HCT116 (cell line): ENCODE measurements at regions not wholly inside any gene's neighbourhood (a gene's known extent, or its start where the extent isn't known, plus 50 kb on each side); places are given as distances from the start of the nearest gene placed in this dataset.

Source experiments
- ATAC-seq: fragments of 200-7000 bp; cut with Tn5 transposase; 2 replicates; pipeline ENCODE4 v1.9.1; 2020; ENCODE audit warnings: mild to moderate bottlenecking, moderate library complexity
- BruUV-seq: library from RNA; stranded (reverse); fragments of 400-500 nt; replicated peaks from 2 replicates; lab custom pipeline; 2021; lab: Mats Ljungman, UMichigan
- CTCF ChIA-PET: fragments of 300-600 bp; sonication (Branson Sonifier 250); formaldehyde crosslinking; loops from one replicate; lab custom pipeline; 2021; ENCODE audit warnings: antibody characterized with exemption; lab: Charles Lee
- POLR2A ChIA-PET: fragments of 300-600, 350-600 bp; sonication (Branson Sonifier 250); formaldehyde crosslinking; loops from one replicate; lab custom pipeline; 2021; ENCODE audit warnings: antibody characterized with exemption; lab: Charles Lee
- RAD21 ChIA-PET, 2 experiments: fragments of 300-600 bp; sonication (Branson Sonifier 250); formaldehyde crosslinking; loops; one replicate each; lab custom pipeline; 2023; ENCODE audit warnings: low total read pairs in 2 of 2; ENCODE audit not compliant: uncharacterized antibody in 2 of 2, unreplicated experiment in 2 of 2, low non-redundant PET in 1 of 2; lab: Charles Lee
- DNase-seq: peaks from one replicate; pipeline ENCODE4 v3.0.0-alpha.2; 2010; ENCODE audit warnings: low read depth, low spot score
- H2AFZ ChIP-seq: fragments of 200-600 bp; shearing (Covaris generic), sonication (generic); 2 replicates; pipeline ENCODE4 v1.6.1; 2017; ENCODE audit warnings: low read depth, mixed run types, mixed read lengths, antibody characterized with exemption, low read length; ENCODE audit not compliant: poor library complexity, severe bottlenecking
- H3K27ac ChIP-seq: 2 replicates; pipeline ENCODE4 v1.5.1; 2012; ENCODE audit warnings: low read depth, low read length
- H3K27me3 ChIP-seq: fragments of 200-600 bp; sonication (generic); 2 replicates; pipeline ENCODE4 v1.6.1; 2016; ENCODE audit warnings: mixed run types, low read length, mixed read lengths; ENCODE audit not compliant: insufficient read depth
- H3K36me3 ChIP-seq, 2 experiments: fragments of 200-500 bp in 1 of 2; fragments of 200-600 bp in 1 of 2; sonication (Bioruptor generic) in 1 of 2; sonication (generic) in 1 of 2; 2 replicates each; pipeline versions ENCODE4 v1.5.1 to v1.6.1; 2014 to 2016; ENCODE audit warnings: low read length in 2 of 2, inconsistent platforms in 1 of 2, mixed read lengths in 1 of 2, mixed run types in 1 of 2; ENCODE audit not compliant: insufficient read depth in 2 of 2, control insufficient read depth in 1 of 2
- H3K4me1 ChIP-seq, 2 experiments: fragments of 200-600 bp in 1 of 2; sonication (generic) in 1 of 2; 2 replicates each; pipeline versions ENCODE4 v1.5.1 to v1.6.1; 2012 to 2017; ENCODE audit warnings: low read length in 2 of 2, inconsistent platforms in 1 of 2, mild to moderate bottlenecking in 1 of 2, mixed read lengths in 1 of 2, mixed run types in 1 of 2, moderate library complexity in 1 of 2; ENCODE audit not compliant: insufficient read depth in 2 of 2, control insufficient read depth in 1 of 2
- H3K4me2 ChIP-seq: fragments of 200-600 bp; sonication (generic); 2 replicates; pipeline ENCODE4 v1.6.1; 2017; ENCODE audit warnings: mixed run types, low read length, mixed read lengths
- H3K4me3 ChIP-seq, 2 experiments: fragments of 200-600 bp in 1 of 2; sonication (generic) in 1 of 2; replicated peaks in 1 of 2; 2 replicates each; pipeline ENCODE4 v1.5.1; 2011 to 2016; ENCODE audit warnings: low read length in 2 of 2, control low read depth in 1 of 2, low read depth in 1 of 2, mild to moderate bottlenecking in 1 of 2, mixed read lengths in 1 of 2, mixed run types in 1 of 2
- H3K79me2 ChIP-seq: fragments of 200-600 bp; sonication (generic); 2 replicates; pipeline ENCODE4 v1.6.1; 2017; ENCODE audit warnings: mild to moderate bottlenecking, mixed run types, low read length, moderate library complexity, mixed read lengths; ENCODE audit not compliant: insufficient read depth
- H3K9ac ChIP-seq: fragments of 200-600 bp; sonication (generic); 2 replicates; pipeline ENCODE4 v1.6.1; 2016; ENCODE audit warnings: low read length, mixed read lengths
- H3K9me2 ChIP-seq: fragments of 200-600 bp; sonication (generic), shearing (Covaris generic); 2 replicates; pipeline ENCODE4 v1.6.1; 2017; ENCODE audit warnings: mixed run types, mild to moderate bottlenecking, moderate library complexity; ENCODE audit not compliant: insufficient read depth
- H3K9me3 ChIP-seq, 2 experiments: fragments of 200-500 bp in 1 of 2; fragments of 200-600 bp in 1 of 2; sonication (Bioruptor generic) in 1 of 2; sonication (generic) in 1 of 2; 2 replicates each; pipeline ENCODE4 v1.6.1; 2014 to 2017; ENCODE audit warnings: low read length in 2 of 2, mixed read lengths in 2 of 2, inconsistent platforms in 1 of 2, low read depth in 1 of 2, mild to moderate bottlenecking in 1 of 2, mixed run types in 1 of 2, moderate library complexity in 1 of 2; ENCODE audit not compliant: control insufficient read depth in 1 of 2, insufficient read depth in 1 of 2
- H4K20me1 ChIP-seq: fragments of 200-600 bp; sonication (generic), shearing (Covaris generic); 2 replicates; pipeline ENCODE4 v1.6.1; 2017; ENCODE audit warnings: mixed run types, mild to moderate bottlenecking, moderate library complexity; ENCODE audit not compliant: insufficient read depth
- CEBPB ChIP-seq: IDR thresholded peaks from 2 replicates; pipeline ENCODE4 v1.6.1; 2012; ENCODE audit warnings: low read depth
- CTCF ChIP-seq, 3 experiments: fragments of 200-600 bp in 1 of 3; sonication (generic) in 1 of 3; IDR thresholded peaks in 2 of 3; conservative IDR thresholded peaks in 1 of 3; 2 replicates each; pipeline ENCODE4 v1.5.1; 2012 to 2017; ENCODE audit warnings: low read depth in 2 of 3, low read length in 2 of 3, antibody characterized with exemption in 1 of 3, borderline replicate concordance in 1 of 3, control low read depth in 1 of 3, mild to moderate bottlenecking in 1 of 3, mixed read lengths in 1 of 3, mixed run types in 1 of 3, moderate library complexity in 1 of 3; ENCODE audit not compliant: insufficient read depth in 1 of 3
- EGR1 ChIP-seq: IDR thresholded peaks from 2 replicates; pipeline ENCODE4 v1.6.1; 2012; ENCODE audit warnings: low read depth
- ELF1 ChIP-seq: IDR thresholded peaks from 2 replicates; pipeline ENCODE4 v1.6.1; 2012; ENCODE audit warnings: low read depth, borderline replicate concordance
- EZH2 ChIP-seq: fragments of 200-600 bp; sonication (generic); IDR thresholded peaks from 2 replicates; pipeline ENCODE4 v1.6.1; 2017; ENCODE audit warnings: antibody characterized with exemption, mixed run types
- EZH2phosphoT487 ChIP-seq: fragments of 200-600 bp; IDR thresholded peaks from 2 replicates; pipeline ENCODE4 v1.6.1; 2018; ENCODE audit warnings: antibody characterized with exemption, borderline replicate concordance
- JUND ChIP-seq: IDR thresholded peaks from 2 replicates; pipeline ENCODE4 v1.6.1; 2012
- SIN3A ChIP-seq: IDR thresholded peaks from 2 replicates; pipeline ENCODE4 v1.6.1; 2012; ENCODE audit warnings: low read depth
- SP1 ChIP-seq: IDR thresholded peaks from 2 replicates; pipeline ENCODE4 v1.6.1; 2012; ENCODE audit warnings: low read depth
- SRF ChIP-seq: IDR thresholded peaks from 2 replicates; pipeline ENCODE4 v1.6.1; 2012; ENCODE audit warnings: low read depth
- YY1 ChIP-seq: IDR thresholded peaks from 2 replicates; pipeline ENCODE4 v1.6.1; 2011; ENCODE audit warnings: low read length, low read depth, moderate library complexity, mild to moderate bottlenecking; ENCODE audit not compliant: insufficient replicate concordance; ENCODE audit errors: extremely low read depth
- ZFX ChIP-seq: fragments of 450-650 bp; IDR thresholded peaks from 2 replicates; pipeline ENCODE4 v1.6.1; 2017
- ZNF274 ChIP-seq: fragments of 200-500 bp; sonication (Bioruptor generic); IDR thresholded peaks from 2 replicates; pipeline ENCODE4 v1.6.1; 2014; ENCODE audit warnings: mild to moderate bottlenecking, low read depth, low read length, inconsistent platforms
- intact Hi-C: fragments of 100-400 bp; cut with micrococcal nuclease; formaldehyde crosslinking; loops from 2 replicates; pipeline ENCODE4 v1.10.0; 2022
- TF ChIP-seq, protein P1 (sequence below): IDR thresholded peaks from 2 replicates; pipeline ENCODE4 v1.6.1; 2012
- TF ChIP-seq, protein P2 (sequence below): IDR thresholded peaks from 2 replicates; pipeline ENCODE4 v1.6.1; 2012; ENCODE audit warnings: low read depth

DNA sequence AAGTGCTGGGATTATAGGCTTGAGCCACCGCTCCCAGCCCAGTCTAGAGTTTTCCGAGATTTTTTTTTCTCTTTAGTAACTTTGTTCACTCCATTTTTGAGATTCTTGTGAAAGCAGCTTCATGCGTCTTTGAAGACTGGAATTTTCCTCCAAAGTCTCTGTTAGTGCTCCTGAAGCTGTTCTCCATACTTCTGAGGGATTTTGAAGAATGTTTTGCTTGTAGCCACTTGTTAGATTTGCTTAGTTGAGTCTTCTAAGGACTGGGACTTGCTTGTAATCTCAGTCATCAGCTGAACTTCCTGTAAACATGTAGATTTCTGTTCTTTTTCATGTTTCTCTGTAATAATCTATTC, 234.3 kb downstream of the MYCN start:
- no peaks in the 10 kb centered on the region for H3K9me3 ChIP-seq
- H3K9me2 ChIP-seq: no peaks in the 10 kb centered on the region
- POLR2A ChIA-PET: no interaction called here
- no peaks in the 10 kb centered on the region for H3K4me1 ChIP-seq
- RAD21 ChIA-PET: no interaction called here
- H3K27me3 ChIP-seq: no peaks in the 10 kb centered on the region
- no peak overlapping the region for H2AFZ ChIP-seq
- no peaks in the 10 kb centered on the region for H3K79me2 ChIP-seq
- H3K36me3 ChIP-seq: no peaks in the 10 kb centered on the region
- no TSS peak for BruUV-seq
- no peak overlapping the region for H3K4me2 ChIP-seq
- intact Hi-C loops: no loop called here
- TF ChIP-seq EZH2phosphoT487 (no peak), JUND (no peak), CEBPB (no peak), ZNF274 (no peak)
- TF ChIP-seq, protein P1, sequence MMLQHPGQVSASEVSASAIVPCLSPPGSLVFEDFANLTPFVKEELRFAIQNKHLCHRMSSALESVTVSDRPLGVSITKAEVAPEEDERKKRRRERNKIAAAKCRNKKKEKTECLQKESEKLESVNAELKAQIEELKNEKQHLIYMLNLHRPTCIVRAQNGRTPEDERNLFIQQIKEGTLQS: no peak
- no peak overlapping the region for H3K4me3 ChIP-seq
- ATAC-seq (no peak), DNase-seq (no peak)
- H4K20me1 ChIP-seq: no peaks in the 10 kb centered on the region
- H3K27ac ChIP-seq: no peak overlapping the region
- no peak overlapping the region for H3K9ac ChIP-seq
- CTCF ChIA-PET: no interaction called here

DNA sequence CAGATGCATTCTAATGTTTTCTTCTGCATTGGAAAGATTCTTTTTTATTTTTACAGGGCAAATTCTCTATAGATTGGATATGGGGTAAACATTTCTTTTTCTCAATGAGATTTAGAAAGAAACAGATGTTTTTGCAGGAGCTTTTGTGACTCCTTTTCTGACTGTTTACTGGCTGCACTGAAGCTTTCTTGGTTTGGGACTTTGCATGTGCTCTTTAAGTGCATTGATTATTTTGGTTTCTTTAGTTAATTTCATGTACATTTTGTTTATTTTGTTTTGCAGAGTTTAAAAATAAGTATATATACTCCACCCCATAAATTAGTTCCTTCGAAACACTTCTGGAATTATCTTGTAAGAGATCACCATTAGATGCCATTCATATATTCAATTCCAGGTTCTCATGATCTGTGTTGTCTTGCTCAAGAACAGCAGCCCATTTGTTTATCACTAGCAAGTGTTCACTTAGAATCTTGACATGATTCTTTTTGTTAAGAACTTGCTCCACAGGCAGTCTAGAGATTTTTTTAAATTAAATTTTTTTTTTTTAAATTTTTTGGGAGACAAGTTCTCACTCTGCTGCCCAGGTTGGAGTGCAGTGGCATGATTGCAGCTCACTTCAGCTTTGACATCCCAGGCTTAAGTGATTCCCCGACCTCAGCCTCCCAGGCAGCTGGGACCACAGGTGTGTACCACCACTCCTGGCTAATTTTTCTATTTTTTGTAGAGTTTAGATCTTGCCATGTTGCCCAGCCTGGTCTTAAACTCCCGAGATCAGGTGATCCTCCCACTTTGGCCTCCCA, 233.7 kb downstream of the MYCN start:
- no peaks in the 10 kb centered on the region for H3K9me3 ChIP-seq
- intact Hi-C loops: no loop called here
- DNase-seq: no peak
- no peak overlapping the region for H3K4me3 ChIP-seq
- H3K36me3 ChIP-seq: no peaks in the 10 kb centered on the region
- H4K20me1 ChIP-seq: no peaks in the 10 kb centered on the region
- BruUV-seq: no TSS peak
- ChIA-PET POLR2A (no interaction called here), RAD21 (no interaction called here), CTCF (no interaction called here)
- no peak overlapping the region for H3K9ac ChIP-seq
- ATAC-seq: no peak
- H3K4me2 ChIP-seq: no peak overlapping the region
- H3K27ac ChIP-seq: no peak overlapping the region
- no peaks in the 10 kb centered on the region for H3K79me2 ChIP-seq
- H3K27me3 ChIP-seq: no peaks in the 10 kb centered on the region
- no peaks in the 10 kb centered on the region for H3K4me1 ChIP-seq
- no peaks in the 10 kb centered on the region for H3K9me2 ChIP-seq
- H2AFZ ChIP-seq: no peak overlapping the region
- TF ChIP-seq SP1 (no peak), ZNF274 (no peak), EZH2phosphoT487 (no peak), CTCF (IDR thresholded peaks at IDR 0.05 in 2 of 3, conservative IDR thresholded peaks at IDR 0.05 in 1 of 3; ENCODE audit: borderline replicate concordance in 1 of 3, insufficient read depth in 1 of 3, low read depth in 2 of 3, low read length in 2 of 3) (no peak), CEBPB (no peak), SRF (no peak), YY1 (no peak), ZFX (no peak), ELF1 (no peak), EGR1 (no peak), EZH2 (no peak), SIN3A (no peak)
- TF ChIP-seq, protein P2, sequence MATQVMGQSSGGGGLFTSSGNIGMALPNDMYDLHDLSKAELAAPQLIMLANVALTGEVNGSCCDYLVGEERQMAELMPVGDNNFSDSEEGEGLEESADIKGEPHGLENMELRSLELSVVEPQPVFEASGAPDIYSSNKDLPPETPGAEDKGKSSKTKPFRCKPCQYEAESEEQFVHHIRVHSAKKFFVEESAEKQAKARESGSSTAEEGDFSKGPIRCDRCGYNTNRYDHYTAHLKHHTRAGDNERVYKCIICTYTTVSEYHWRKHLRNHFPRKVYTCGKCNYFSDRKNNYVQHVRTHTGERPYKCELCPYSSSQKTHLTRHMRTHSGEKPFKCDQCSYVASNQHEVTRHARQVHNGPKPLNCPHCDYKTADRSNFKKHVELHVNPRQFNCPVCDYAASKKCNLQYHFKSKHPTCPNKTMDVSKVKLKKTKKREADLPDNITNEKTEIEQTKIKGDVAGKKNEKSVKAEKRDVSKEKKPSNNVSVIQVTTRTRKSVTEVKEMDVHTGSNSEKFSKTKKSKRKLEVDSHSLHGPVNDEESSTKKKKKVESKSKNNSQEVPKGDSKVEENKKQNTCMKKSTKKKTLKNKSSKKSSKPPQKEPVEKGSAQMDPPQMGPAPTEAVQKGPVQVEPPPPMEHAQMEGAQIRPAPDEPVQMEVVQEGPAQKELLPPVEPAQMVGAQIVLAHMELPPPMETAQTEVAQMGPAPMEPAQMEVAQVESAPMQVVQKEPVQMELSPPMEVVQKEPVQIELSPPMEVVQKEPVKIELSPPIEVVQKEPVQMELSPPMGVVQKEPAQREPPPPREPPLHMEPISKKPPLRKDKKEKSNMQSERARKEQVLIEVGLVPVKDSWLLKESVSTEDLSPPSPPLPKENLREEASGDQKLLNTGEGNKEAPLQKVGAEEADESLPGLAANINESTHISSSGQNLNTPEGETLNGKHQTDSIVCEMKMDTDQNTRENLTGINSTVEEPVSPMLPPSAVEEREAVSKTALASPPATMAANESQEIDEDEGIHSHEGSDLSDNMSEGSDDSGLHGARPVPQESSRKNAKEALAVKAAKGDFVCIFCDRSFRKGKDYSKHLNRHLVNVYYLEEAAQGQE: no peak
